ENCODE measurements at regions not wholly inside any gene's neighbourhood (a gene's known extent, or its start where the extent isn't known, plus 50 kb on each side); places are given as distances from the start of the nearest gene placed in this dataset.

DNA sequence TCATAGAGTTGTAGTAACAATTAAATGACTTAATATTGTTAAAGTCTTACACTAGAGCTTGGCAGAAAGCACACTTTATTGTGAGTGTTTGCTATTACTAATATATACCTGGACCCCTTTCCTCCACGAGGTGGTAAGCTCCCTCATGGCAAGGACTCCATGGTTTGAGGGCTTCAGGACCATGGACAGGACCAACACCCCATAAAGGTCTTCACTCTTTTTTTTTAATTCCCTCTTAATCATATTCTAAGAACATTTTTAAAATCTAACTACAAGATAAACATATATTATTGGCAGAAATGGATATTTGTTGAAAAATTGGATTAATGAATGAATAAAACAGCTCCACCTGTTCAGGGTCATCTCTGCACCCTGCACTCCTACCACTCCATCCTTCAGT lies 154.5 kb downstream of the CBLN1 start:
- TF ChIP-seq EZH2phosphoT487 (IDR thresholded peaks at IDR 0.05; ENCODE audit: low read depth, severe bottlenecking, unreplicated experiment) = no peak
- TF ChIP-seq, protein P1, sequence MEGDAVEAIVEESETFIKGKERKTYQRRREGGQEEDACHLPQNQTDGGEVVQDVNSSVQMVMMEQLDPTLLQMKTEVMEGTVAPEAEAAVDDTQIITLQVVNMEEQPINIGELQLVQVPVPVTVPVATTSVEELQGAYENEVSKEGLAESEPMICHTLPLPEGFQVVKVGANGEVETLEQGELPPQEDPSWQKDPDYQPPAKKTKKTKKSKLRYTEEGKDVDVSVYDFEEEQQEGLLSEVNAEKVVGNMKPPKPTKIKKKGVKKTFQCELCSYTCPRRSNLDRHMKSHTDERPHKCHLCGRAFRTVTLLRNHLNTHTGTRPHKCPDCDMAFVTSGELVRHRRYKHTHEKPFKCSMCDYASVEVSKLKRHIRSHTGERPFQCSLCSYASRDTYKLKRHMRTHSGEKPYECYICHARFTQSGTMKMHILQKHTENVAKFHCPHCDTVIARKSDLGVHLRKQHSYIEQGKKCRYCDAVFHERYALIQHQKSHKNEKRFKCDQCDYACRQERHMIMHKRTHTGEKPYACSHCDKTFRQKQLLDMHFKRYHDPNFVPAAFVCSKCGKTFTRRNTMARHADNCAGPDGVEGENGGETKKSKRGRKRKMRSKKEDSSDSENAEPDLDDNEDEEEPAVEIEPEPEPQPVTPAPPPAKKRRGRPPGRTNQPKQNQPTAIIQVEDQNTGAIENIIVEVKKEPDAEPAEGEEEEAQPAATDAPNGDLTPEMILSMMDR (IDR thresholded peaks at IDR 0.05; ENCODE audit: poor library complexity) = no peak

Measured in hepatocyte (in vitro differentiated cells).